Astrocyte (in vitro differentiated cells and primary cell): ENCODE measurements at regions not wholly inside any gene's neighbourhood (a gene's known extent, or its start where the extent isn't known, plus 50 kb on each side); places are given as distances from the start of the nearest gene placed in this dataset.

Source experiments
- EZH2 ChIP-seq: IDR thresholded peaks from 2 replicates; pipeline ENCODE4 v1.6.1; 2012; ENCODE audit warnings: mild to moderate bottlenecking, low read length, inconsistent platforms; ENCODE audit not compliant: insufficient read depth
- TF ChIP-seq, protein P1 (sequence below): IDR thresholded peaks from 2 replicates; pipeline ENCODE4 v1.5.1; 2011; ENCODE audit warnings: low read depth, mild to moderate bottlenecking, inconsistent platforms, low read length, moderate library complexity; ENCODE audit not compliant: insufficient read depth

DNA sequence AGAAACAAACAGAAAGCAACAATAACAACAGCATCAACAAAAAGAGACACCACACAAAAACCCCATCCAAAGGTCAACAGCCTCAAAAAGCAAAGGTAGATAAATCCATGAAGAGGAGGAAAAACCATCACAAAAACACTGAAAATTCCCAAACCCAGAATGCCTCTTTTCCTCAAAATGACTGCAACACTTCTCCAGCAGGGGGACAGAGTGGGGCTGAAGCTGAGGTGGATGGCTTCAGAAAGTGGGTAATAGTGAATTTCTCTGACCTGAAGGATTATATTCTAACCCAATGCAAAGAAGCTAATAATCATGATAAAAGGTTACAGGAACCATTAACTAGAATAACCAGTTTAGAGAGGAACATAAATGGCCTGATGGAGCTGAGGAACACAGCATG, 888.2 kb downstream of the RAB28 start:
- TF ChIP-seq, protein P1, sequence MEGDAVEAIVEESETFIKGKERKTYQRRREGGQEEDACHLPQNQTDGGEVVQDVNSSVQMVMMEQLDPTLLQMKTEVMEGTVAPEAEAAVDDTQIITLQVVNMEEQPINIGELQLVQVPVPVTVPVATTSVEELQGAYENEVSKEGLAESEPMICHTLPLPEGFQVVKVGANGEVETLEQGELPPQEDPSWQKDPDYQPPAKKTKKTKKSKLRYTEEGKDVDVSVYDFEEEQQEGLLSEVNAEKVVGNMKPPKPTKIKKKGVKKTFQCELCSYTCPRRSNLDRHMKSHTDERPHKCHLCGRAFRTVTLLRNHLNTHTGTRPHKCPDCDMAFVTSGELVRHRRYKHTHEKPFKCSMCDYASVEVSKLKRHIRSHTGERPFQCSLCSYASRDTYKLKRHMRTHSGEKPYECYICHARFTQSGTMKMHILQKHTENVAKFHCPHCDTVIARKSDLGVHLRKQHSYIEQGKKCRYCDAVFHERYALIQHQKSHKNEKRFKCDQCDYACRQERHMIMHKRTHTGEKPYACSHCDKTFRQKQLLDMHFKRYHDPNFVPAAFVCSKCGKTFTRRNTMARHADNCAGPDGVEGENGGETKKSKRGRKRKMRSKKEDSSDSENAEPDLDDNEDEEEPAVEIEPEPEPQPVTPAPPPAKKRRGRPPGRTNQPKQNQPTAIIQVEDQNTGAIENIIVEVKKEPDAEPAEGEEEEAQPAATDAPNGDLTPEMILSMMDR: no peak
- no peak for TF ChIP-seq EZH2
